ENCODE measurements at regions not wholly inside any gene's neighbourhood (a gene's known extent, or its start where the extent isn't known, plus 50 kb on each side); places are given as distances from the start of the nearest gene placed in this dataset.

DNA sequence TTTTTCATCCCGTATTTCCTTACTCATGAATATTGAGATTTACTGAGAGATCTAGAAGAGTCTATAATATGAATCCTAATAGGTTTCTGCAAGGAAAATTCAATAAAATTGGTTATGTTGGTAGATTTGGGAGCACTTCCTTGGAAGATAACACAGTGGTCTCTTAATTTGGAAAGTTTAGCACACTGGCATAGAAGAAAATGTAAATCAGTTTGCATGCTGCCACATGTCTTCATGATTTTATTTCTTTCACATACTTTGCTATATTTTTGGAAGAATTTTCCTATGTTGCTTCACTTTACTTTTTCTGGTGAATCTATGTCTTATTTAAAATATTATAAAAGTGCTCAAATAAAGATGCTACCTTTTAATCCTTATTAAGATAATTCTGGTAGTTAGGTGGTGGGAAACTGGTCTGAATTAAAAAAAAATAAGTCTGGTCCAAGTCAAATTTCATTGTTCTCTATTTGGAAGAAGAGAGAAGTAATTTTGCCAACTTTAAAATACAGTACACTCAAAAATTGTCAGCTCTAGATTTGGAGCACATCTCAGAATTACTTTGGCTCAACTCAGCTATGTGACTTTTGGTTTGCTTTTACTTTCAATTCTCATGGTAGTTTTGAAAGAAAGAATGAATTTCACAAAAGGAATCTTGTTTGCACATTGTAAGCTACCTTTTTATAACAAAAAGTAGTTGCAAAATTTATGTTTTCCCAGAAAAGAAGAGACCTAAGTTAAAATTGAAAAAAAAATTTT lies 197.3 kb downstream of the CENPW start:
- intact Hi-C loops (cut with DNase I) = no loop called here
- DNase-seq = no peak
- Histone ChIP-seq H3K27me3 (no peaks in the 10 kb centered on the region), H3K9me3 (no peaks in the 10 kb centered on the region), H3K4me3 (no peak overlapping the region), H3K27ac (no peak overlapping the region), H3K4me1 (ENCODE audit: insufficient read depth) (no peaks in the 10 kb centered on the region), H3K36me3 (no peaks in the 10 kb centered on the region)
- WGBS, 3 donors = 95 to 96% (median 95%) methylated on average over 1 of the region's 1 CpG
- TF ChIP-seq, protein P1, sequence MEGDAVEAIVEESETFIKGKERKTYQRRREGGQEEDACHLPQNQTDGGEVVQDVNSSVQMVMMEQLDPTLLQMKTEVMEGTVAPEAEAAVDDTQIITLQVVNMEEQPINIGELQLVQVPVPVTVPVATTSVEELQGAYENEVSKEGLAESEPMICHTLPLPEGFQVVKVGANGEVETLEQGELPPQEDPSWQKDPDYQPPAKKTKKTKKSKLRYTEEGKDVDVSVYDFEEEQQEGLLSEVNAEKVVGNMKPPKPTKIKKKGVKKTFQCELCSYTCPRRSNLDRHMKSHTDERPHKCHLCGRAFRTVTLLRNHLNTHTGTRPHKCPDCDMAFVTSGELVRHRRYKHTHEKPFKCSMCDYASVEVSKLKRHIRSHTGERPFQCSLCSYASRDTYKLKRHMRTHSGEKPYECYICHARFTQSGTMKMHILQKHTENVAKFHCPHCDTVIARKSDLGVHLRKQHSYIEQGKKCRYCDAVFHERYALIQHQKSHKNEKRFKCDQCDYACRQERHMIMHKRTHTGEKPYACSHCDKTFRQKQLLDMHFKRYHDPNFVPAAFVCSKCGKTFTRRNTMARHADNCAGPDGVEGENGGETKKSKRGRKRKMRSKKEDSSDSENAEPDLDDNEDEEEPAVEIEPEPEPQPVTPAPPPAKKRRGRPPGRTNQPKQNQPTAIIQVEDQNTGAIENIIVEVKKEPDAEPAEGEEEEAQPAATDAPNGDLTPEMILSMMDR (IDR thresholded peaks at IDR 0.05) = no peak
- TF ChIP-seq EP300 (IDR thresholded peaks at IDR 0.05) = no peak
- TF ChIP-seq POLR2A (IDR thresholded peaks at IDR 0.05) = no peak

DNA sequence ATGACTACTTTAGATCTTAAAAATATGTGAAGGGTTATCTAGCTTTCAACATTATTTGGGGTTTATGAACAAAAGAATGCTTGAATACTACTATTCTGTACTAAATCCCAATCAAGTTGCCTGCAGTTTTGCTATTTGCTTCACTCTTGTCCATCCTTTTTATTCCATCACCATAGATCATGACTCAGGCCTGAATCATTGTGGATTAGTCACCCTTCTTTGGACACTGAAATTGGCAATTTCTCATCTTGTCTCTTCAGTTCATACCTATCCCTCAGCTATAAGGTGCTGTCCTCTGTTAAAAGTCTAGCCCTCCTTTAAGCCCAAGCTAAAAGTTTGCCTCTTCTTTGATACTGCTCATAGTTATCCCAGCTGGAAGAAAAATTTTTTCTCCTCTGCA lies 199.1 kb downstream of the CENPW start:
- intact Hi-C loops (cut with DNase I) = no loop called here
- Histone ChIP-seq H3K9me3 (no peaks in the 10 kb centered on the region), H3K27me3 (no peaks in the 10 kb centered on the region), H3K36me3 (no peaks in the 10 kb centered on the region), H3K4me3 (no peak overlapping the region), H3K27ac (no peak overlapping the region), H3K4me1 (ENCODE audit: insufficient read depth) (no peaks in the 10 kb centered on the region)
- no peak for DNase-seq
- TF ChIP-seq EP300 (IDR thresholded peaks at IDR 0.05) (no peak), POLR2A (IDR thresholded peaks at IDR 0.05) (no peak)
- TF ChIP-seq, protein P1 (IDR thresholded peaks at IDR 0.05) = no peak

DNA sequence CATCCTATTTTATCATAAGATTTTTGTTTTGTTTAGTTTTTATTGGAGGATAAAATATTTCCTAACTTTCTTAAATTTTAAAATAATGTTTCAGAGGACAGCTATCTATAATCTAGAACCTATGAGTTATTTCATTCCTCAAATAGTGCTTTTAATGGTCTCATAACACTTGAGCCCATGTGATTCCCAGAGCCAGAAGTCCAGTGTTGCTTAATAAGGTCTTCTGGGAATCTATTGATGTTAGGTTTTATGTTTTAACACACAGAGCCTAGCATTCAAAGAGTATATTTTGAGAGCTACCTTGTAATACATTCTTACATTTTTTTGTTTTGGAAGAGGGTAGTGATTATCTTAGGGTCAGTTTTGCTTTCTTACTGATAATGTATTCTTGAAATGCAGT lies 200.2 kb downstream of the CENPW start:
- intact Hi-C loops (cut with DNase I) = no loop called here
- Histone ChIP-seq H3K4me3 (no peak overlapping the region), H3K27me3 (no peaks in the 10 kb centered on the region), H3K36me3 (no peaks in the 10 kb centered on the region), H3K27ac (no peak overlapping the region), H3K4me1 (ENCODE audit: insufficient read depth) (no peaks in the 10 kb centered on the region), H3K9me3 (no peaks in the 10 kb centered on the region)
- no peak for TF ChIP-seq POLR2A (IDR thresholded peaks at IDR 0.05)
- TF ChIP-seq EP300 (IDR thresholded peaks at IDR 0.05) = no peak
- TF ChIP-seq, protein P1 (IDR thresholded peaks at IDR 0.05) = no peak
- DNase-seq = no peak

DNA sequence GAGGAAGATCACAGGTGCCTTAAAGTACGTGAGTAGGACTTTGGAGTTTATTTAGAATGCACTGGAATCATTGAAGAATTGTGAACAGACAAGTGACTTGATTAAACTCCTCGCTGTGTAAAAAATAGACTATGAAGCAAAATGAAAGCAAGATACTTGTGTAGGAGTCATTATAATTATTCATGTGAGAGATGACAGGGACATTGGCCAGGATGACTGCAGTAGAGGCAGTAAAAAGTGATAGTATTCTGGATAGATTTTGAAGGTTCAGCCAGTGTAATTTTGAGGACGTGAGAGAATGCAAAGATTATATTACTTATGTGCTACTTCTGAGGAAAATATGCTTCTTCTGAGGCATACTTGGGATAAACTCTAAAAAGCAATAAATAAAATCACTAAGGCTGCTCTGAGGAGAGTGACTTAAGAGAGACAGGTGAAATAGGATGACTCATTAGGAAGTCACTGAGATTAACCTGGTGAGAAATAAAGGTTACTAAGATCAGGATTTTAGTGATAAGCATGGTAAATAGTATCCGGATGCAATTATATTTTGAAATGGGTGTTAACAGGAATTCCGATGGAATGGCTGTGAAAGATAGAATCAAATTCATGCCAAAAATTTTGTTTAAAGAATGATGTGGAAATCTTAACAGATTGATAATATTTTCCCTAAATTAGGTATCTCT lies 202.0 kb downstream of the CENPW start:
- H3K27ac ChIP-seq = no peak overlapping the region
- no peaks in the 10 kb centered on the region for H3K4me1 ChIP-seq (ENCODE audit: insufficient read depth)
- H3K4me3 ChIP-seq = no peak overlapping the region
- intact Hi-C loops (cut with DNase I) = no loop called here
- no peaks in the 10 kb centered on the region for H3K27me3 ChIP-seq
- H3K9me3 ChIP-seq = no peaks in the 10 kb centered on the region
- 42 to 50% (median 44%) methylated on average over 5 of the region's 5 CpGs for WGBS, 3 donors
- TF ChIP-seq, protein P1 (IDR thresholded peaks at IDR 0.05) = no peak
- TF ChIP-seq POLR2A (IDR thresholded peaks at IDR 0.05) = no peak
- no peak for TF ChIP-seq EP300 (IDR thresholded peaks at IDR 0.05)
- no peaks in the 10 kb centered on the region for H3K36me3 ChIP-seq
- no peak for DNase-seq
